Epithelial cell of proximal tubule (primary cell): ENCODE measurements at regions not wholly inside any gene's neighbourhood (a gene's known extent, or its start where the extent isn't known, plus 50 kb on each side); places are given as distances from the start of the nearest gene placed in this dataset.

ENCODE experiments used
- DNase-seq: peaks from one replicate; pipeline ENCODE4 v3.0.0-alpha.2; 2011; ENCODE audit warnings: low read depth
- H3K4me3 ChIP-seq: 2 replicates; pipeline ENCODE4 v1.5.1; 2011; ENCODE audit warnings: low read depth, mild to moderate bottlenecking, low read length
- TF ChIP-seq, protein P1 (sequence below): conservative IDR thresholded peaks from 2 replicates; pipeline ENCODE4 v1.5.1; 2012; ENCODE audit warnings: low read depth, mild to moderate bottlenecking, low read length

DNA sequence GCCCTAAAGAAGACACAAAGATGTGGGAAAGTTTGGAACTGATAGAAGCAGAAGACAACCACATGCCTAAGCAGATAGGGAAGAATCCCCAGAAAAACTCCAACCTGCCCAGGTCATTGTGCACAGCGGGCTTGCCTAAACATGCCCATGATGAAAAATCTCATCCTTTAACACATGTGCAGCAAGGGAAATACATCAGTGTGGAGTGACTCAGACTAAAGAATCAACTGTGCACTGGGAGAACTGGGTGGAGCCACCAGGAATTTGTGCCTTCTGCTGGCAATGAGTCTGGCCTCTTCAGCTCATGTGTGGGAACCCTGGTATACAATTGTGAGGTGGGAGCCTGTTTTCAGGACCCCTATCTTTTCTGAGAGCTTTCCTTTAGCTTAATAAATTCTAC is 398.5 kb downstream of the FSCB start:
- no peak for DNase-seq
- H3K4me3 ChIP-seq: no peak overlapping the region
- TF ChIP-seq, protein P1, sequence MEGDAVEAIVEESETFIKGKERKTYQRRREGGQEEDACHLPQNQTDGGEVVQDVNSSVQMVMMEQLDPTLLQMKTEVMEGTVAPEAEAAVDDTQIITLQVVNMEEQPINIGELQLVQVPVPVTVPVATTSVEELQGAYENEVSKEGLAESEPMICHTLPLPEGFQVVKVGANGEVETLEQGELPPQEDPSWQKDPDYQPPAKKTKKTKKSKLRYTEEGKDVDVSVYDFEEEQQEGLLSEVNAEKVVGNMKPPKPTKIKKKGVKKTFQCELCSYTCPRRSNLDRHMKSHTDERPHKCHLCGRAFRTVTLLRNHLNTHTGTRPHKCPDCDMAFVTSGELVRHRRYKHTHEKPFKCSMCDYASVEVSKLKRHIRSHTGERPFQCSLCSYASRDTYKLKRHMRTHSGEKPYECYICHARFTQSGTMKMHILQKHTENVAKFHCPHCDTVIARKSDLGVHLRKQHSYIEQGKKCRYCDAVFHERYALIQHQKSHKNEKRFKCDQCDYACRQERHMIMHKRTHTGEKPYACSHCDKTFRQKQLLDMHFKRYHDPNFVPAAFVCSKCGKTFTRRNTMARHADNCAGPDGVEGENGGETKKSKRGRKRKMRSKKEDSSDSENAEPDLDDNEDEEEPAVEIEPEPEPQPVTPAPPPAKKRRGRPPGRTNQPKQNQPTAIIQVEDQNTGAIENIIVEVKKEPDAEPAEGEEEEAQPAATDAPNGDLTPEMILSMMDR: no peak

DNA sequence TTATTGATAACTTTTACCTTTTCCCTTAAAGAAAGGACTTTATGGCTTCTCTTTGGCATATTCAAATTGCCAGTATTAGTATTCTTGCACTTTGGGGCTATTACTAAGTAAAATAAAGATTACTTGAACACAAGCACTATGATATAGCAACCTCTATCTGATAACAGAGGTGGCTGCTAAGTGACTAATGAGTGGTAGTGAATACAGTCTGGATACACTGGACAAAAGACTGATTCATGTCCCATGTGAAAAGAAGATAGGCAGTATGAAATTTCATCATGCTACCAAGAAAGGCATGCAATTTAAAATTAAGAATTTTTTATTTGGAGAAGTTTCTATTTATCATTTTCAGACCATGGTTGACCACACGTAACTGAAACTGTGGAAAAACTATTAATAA is 399.9 kb downstream of the FSCB start:
- H3K4me3 ChIP-seq: no peak overlapping the region
- DNase-seq: no peak
- TF ChIP-seq, protein P1: no peak

DNA sequence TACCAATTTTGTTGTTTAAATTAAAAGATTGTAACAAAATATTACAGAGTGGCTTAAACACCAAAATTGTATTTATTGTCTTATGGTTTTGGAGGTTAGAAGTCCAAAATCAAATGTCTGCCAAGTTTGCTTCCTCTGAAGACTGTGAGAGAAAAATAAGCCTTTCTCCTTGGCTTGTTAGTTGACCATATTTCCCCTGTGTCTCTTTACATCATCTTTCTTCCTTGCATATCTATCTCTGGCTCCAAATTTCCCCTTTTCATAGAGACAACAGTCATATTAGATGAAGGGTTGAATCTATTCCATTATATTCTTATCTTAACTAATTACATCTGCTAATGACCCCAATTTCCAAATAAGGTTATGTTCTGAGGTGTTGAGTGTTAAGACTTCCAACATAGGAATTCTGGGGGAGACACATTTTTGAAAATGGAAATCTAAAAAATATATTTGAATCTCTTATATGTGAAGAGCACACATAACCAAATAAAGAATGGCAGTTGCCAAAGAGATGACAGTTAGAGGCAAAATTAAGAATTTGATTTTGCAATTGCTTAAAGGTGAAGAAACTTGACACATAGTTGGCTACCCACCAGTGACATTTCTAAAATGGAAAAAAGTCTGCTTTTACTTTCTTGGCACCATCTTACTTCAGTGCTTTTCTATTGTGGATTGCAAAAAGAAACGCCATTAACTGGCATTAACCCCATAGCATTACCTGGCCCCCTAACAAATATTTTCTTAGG is 407.2 kb downstream of the FSCB start:
- no peak overlapping the region for H3K4me3 ChIP-seq
- TF ChIP-seq, protein P1: no peak
- DNase-seq: no peak

DNA sequence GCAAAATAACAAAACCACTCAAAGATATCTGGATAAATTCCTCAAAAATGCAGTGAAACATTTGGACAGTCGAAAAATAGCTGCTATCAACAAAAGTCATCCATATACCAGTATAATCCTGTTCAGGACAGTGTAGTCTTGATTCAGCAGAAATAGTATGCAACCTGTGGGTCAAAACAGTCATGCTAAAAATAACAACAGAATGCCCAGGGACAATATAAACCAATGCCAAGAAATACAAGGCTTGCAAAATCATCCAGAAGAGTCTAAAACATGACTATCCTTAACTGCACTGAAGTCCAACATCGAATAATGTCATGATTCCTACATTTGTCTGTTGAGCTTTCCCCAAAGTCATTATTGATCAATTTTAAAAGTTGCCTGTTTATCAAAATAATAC is 425.9 kb downstream of the FSCB start:
- TF ChIP-seq, protein P1: no peak
- DNase-seq: no peak
- no peak overlapping the region for H3K4me3 ChIP-seq

DNA sequence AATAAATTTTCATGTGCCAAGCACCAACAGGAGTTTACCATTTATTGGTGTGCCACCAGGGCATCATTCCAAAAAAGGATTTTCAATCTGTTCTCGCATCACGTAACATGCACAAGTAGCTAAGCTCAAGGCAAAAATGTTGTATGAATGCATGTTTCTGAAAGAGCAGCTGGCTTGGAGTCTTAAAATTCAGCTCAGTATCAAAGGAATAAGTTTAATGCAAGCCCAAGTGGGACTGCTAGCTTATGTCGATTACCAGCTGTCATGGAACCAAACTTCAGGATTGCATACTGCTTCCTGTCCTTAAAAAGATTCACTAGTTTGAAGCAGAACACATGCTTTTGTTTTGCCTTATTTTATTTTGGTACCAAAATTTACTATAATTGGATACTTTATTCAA is 437.0 kb downstream of the FSCB start:
- no peak for DNase-seq
- H3K4me3 ChIP-seq: no peak overlapping the region
- TF ChIP-seq, protein P1: no peak

DNA sequence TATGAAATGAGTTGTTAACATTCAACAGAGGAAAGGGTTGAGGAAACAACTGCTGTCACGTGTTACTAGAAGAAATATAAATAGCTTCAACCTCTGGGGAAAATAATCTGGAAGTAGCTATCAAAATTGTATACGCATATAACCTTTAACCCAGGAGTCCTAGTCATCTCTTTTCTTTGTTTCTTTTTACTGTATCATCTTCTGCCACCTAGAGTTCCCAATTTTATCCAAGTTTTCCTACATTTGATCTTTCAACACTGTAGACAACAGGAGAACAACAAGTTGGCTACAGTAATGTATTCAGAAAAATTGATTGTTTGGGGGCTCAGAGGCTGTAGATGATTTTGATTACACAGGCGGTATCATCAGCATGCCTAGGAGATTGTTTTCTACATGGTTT is 453.7 kb downstream of the FSCB start:
- H3K4me3 ChIP-seq: no peak overlapping the region
- DNase-seq: no peak
- TF ChIP-seq, protein P1: no peak

DNA sequence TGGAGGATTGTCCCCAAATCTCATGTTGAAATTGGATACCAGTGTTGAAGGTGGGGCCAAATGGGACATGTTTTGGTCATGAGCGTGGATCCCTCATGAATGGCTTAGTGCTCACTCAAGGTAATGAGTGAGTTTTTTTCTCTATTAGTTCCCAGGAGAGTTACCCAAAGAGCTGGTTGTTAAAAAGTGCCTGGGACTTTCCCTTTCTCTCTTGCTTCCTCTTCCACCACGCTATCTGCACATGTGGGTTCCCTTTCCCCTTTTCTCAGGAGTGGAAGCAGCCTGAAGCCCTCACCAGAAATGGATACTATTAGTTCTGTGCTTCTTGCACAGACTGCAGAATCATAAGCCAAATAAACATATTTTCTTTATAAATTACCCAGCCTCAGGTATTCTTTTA is 465.4 kb downstream of the FSCB start:
- no peak overlapping the region for H3K4me3 ChIP-seq
- TF ChIP-seq, protein P1: no peak
- no peak for DNase-seq
